Panc1 (cell line): ENCODE measurements at regions not wholly inside any gene's neighbourhood (a gene's known extent, or its start where the extent isn't known, plus 50 kb on each side); places are given as distances from the start of the nearest gene placed in this dataset.
A peak's percentile ranks its signal among the peaks of the same experiment; 100 is the strongest.

ENCODE experiments used
- ATAC-seq: fragments of 200-7000 bp; cut with Tn5 transposase; 2 replicates; pipeline ENCODE4 v1.9.1; 2020; ENCODE audit warnings: mild to moderate bottlenecking, moderate library complexity
- BruUV-seq: library from RNA; stranded (reverse); fragments of 400-500 nt; replicated peaks from 2 replicates; lab custom pipeline; 2021; lab: Mats Ljungman, UMichigan
- CTCF ChIA-PET: fragments of 300-600 bp; sonication (Branson Sonifier 250); formaldehyde crosslinking; loops from one replicate; lab custom pipeline; 2022; ENCODE audit warnings: antibody characterized with exemption; lab: Charles Lee
- POLR2A ChIA-PET: fragments of 300-600 bp; sonication (Branson Sonifier 250); formaldehyde crosslinking; loops from one replicate; lab custom pipeline; 2022; ENCODE audit warnings: antibody characterized with exemption; lab: Charles Lee
- DNase-seq: peaks from one replicate; pipeline ENCODE4 v3.0.0-alpha.2; 2010; ENCODE audit warnings: low read depth, low spot score
- H3K27ac ChIP-seq: 2 replicates; pipeline ENCODE4 v1.5.1; 2011; ENCODE audit warnings: mild to moderate bottlenecking, low read length, inconsistent platforms
- H3K27me3 ChIP-seq: fragments of 200-500 bp; sonication (Bioruptor generic); 2 replicates; pipeline ENCODE4 v1.6.0; 2014; ENCODE audit warnings: low read length, inconsistent platforms; ENCODE audit not compliant: control insufficient read depth, insufficient read depth
- H3K36me3 ChIP-seq: fragments of 200-500 bp; sonication (Bioruptor generic); 2 replicates; pipeline ENCODE4 v1.5.1; 2014; ENCODE audit warnings: inconsistent platforms, mild to moderate bottlenecking, low read length, moderate library complexity; ENCODE audit not compliant: control insufficient read depth, insufficient read depth
- H3K4me1 ChIP-seq: 2 replicates; pipeline ENCODE4 v1.5.1; 2011; ENCODE audit warnings: inconsistent platforms, mild to moderate bottlenecking, low read length, moderate library complexity; ENCODE audit not compliant: control insufficient read depth, insufficient read depth
- H3K4me3 ChIP-seq, 2 experiments: 2 replicates each; pipeline ENCODE4 v1.5.1; 2011 to 2012; ENCODE audit warnings: low read depth in 2 of 2, low read length in 2 of 2, mild to moderate bottlenecking in 2 of 2, inconsistent platforms in 1 of 2, moderate library complexity in 1 of 2
- H3K9me3 ChIP-seq: fragments of 200-500 bp; sonication (Bioruptor generic); 2 replicates; pipeline ENCODE4 v1.5.1; 2014; ENCODE audit warnings: low read depth, mild to moderate bottlenecking, inconsistent platforms, low read length, moderate library complexity; ENCODE audit not compliant: control insufficient read depth, insufficient read depth
- POLR2AphosphoS5 ChIP-seq: IDR thresholded peaks from 2 replicates; pipeline ENCODE4 v1.6.1; 2012; ENCODE audit warnings: mild to moderate bottlenecking, low read depth, low read length, moderate library complexity
- SIN3A ChIP-seq: IDR thresholded peaks from 2 replicates; pipeline ENCODE4 v1.6.1; 2012; ENCODE audit warnings: low read depth, mild to moderate bottlenecking, low read length, moderate library complexity, borderline replicate concordance; ENCODE audit not compliant: insufficient read depth
- TCF7L2 ChIP-seq: IDR thresholded peaks from 2 replicates; pipeline ENCODE4 v1.6.1; 2011; ENCODE audit warnings: mild to moderate bottlenecking, low read depth, low read length, inconsistent platforms
- in situ Hi-C: cut with HindIII; loops from 2 replicates; pipeline ENCODE4 v1.10.0; 2016; ENCODE audit warnings: low sequenced_read_pairs, low pct_unique_long_range_greater_than_20kb
- intact Hi-C: fragments of 100-400 bp; cut with micrococcal nuclease; formaldehyde crosslinking; loops from one replicate; pipeline ENCODE4 v1.10.0; 2022; ENCODE audit not compliant: unreplicated experiment
- TF ChIP-seq, protein P1 (sequence below), 2 experiments: IDR thresholded peaks; 2 replicates each; pipeline ENCODE4 v1.6.1; 2011 to 2012; ENCODE audit warnings: low read depth in 2 of 2, control low read depth in 1 of 2, low read length in 1 of 2, mild to moderate bottlenecking in 1 of 2, moderate library complexity in 1 of 2; ENCODE audit not compliant: insufficient read depth in 1 of 2
- TF ChIP-seq, protein P2 (sequence below): fragments of 450-650 bp; IDR thresholded peaks from 2 replicates; pipeline ENCODE4 v1.5.1; 2017; ENCODE audit warnings: mild to moderate bottlenecking

DNA sequence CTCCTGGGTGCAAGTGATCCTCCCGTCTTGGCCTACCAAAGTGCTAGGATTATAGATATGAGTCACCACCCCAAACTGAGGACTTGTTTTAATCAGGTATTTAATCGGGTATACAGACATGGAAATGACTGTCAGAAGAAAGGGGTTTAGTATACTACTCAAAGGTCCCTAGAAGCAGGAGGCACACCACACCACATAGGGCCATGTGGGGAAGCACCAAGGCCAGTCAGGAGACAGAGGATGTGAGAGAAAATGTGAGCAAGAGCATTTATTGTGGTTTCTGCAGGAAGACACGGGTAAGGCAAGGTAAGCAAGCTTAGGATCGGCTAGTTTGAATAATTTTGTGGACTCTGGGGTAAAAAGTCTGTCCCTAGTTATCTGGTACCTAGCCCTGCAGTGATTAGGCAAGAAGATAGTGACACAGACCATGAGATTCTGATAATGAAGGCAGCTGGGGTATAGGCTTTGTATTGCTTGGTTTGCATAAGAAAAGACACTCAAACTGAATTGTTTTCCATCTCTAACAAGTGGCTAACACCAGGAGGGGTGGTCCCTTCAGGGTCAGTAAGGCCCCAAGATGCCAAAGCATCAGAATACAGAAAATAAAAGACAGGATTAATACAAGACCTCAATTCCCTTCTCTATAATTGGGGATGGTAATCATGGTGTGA, 408.8 kb upstream of the F9 start:
- Histone ChIP-seq H3K27ac (no peak overlapping the region), H3K4me1 (no peaks in the 10 kb centered on the region), H3K27me3 (no peaks in the 10 kb centered on the region), H3K9me3 (no peaks in the 10 kb centered on the region), H3K36me3 (no peaks in the 10 kb centered on the region), H3K4me3 (no peak overlapping the region)
- DNase-seq (no peak), ATAC-seq (no peak)
- in situ Hi-C loops (no loop called here), intact Hi-C loops (no loop called here)
- ChIA-PET CTCF (no interaction called here), POLR2A (no interaction called here)
- TF ChIP-seq, protein P1, sequence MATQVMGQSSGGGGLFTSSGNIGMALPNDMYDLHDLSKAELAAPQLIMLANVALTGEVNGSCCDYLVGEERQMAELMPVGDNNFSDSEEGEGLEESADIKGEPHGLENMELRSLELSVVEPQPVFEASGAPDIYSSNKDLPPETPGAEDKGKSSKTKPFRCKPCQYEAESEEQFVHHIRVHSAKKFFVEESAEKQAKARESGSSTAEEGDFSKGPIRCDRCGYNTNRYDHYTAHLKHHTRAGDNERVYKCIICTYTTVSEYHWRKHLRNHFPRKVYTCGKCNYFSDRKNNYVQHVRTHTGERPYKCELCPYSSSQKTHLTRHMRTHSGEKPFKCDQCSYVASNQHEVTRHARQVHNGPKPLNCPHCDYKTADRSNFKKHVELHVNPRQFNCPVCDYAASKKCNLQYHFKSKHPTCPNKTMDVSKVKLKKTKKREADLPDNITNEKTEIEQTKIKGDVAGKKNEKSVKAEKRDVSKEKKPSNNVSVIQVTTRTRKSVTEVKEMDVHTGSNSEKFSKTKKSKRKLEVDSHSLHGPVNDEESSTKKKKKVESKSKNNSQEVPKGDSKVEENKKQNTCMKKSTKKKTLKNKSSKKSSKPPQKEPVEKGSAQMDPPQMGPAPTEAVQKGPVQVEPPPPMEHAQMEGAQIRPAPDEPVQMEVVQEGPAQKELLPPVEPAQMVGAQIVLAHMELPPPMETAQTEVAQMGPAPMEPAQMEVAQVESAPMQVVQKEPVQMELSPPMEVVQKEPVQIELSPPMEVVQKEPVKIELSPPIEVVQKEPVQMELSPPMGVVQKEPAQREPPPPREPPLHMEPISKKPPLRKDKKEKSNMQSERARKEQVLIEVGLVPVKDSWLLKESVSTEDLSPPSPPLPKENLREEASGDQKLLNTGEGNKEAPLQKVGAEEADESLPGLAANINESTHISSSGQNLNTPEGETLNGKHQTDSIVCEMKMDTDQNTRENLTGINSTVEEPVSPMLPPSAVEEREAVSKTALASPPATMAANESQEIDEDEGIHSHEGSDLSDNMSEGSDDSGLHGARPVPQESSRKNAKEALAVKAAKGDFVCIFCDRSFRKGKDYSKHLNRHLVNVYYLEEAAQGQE (IDR thresholded peaks at IDR 0.05; ENCODE audit: insufficient read depth in 1 of 2, low read depth in 2 of 2, low read length in 1 of 2), result no peak
- no TSS peak for BruUV-seq

DNA sequence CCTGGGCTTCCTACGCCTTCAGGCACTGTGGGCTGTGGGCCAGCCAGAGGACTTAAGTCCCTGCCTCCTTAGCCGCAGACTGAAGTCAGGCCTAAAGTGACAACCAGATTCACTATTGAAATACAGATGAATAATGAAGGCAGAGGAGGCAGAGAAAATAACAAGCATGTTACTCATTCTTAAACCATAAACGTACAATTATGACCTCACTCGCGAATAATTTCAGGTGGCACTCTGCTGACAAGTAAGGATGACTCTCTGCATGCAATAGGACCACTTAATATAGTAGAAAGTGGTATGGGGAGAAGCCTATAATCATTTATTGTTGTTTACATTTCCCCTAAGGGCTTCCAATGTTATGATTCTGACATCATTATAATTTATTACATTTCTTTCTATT, 409.2 kb upstream of the FGF13 start:
- in situ Hi-C loops, result no loop called here
- intact Hi-C loops, result no loop called here
- H3K27ac ChIP-seq, result no peak overlapping the region
- peak; percentile 10 for DNase-seq
- TF ChIP-seq, protein P1 (IDR thresholded peaks at IDR 0.05; ENCODE audit: insufficient read depth in 1 of 2, low read depth in 2 of 2, low read length in 1 of 2), result no peak
- no peak for TF ChIP-seq TCF7L2
- H3K9me3 ChIP-seq, result no peaks in the 10 kb centered on the region
- H3K4me3 ChIP-seq, result no peak overlapping the region
- CTCF ChIA-PET, result no interaction called here
- no peaks in the 10 kb centered on the region for H3K36me3 ChIP-seq
- H3K4me1 ChIP-seq, result no peaks in the 10 kb centered on the region
- no TSS peak for BruUV-seq
- H3K27me3 ChIP-seq, result no peaks in the 10 kb centered on the region
- no peak for ATAC-seq
- POLR2A ChIA-PET, result no interaction called here

DNA sequence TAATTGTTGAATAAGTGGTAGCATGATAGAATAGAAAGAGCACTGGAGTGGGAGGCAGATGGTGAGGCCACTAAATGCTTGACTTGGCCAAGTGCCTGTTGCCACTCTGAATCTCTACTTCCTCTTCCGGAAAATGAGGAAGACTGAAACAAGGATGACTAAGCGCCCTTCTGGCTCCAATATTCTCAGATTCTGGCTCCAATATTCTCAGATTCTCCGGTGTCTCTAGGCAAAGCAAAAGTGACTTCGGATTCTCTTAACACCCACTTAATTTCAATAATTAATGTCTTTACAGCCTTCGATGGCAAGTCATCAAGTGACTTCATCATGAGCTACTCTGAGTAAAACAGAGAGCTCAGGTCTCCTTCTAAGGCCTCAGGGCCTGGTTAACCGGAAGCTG, 402.2 kb upstream of the FGF13 start:
- TF ChIP-seq, protein P1 (IDR thresholded peaks at IDR 0.05; ENCODE audit: insufficient read depth in 1 of 2, low read depth in 2 of 2, low read length in 1 of 2), result no peak
- TF ChIP-seq POLR2AphosphoS5 (no peak), TCF7L2 (no peak), SIN3A (no peak)
- TF ChIP-seq, protein P2, sequence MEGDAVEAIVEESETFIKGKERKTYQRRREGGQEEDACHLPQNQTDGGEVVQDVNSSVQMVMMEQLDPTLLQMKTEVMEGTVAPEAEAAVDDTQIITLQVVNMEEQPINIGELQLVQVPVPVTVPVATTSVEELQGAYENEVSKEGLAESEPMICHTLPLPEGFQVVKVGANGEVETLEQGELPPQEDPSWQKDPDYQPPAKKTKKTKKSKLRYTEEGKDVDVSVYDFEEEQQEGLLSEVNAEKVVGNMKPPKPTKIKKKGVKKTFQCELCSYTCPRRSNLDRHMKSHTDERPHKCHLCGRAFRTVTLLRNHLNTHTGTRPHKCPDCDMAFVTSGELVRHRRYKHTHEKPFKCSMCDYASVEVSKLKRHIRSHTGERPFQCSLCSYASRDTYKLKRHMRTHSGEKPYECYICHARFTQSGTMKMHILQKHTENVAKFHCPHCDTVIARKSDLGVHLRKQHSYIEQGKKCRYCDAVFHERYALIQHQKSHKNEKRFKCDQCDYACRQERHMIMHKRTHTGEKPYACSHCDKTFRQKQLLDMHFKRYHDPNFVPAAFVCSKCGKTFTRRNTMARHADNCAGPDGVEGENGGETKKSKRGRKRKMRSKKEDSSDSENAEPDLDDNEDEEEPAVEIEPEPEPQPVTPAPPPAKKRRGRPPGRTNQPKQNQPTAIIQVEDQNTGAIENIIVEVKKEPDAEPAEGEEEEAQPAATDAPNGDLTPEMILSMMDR, result no peak
- no peak for ATAC-seq
- no peak for DNase-seq
- H3K27ac ChIP-seq, result no peak overlapping the region
- in situ Hi-C loops, result no loop called here
- no peak overlapping the region for H3K4me3 ChIP-seq
- intact Hi-C loops, result no loop called here
- ChIA-PET CTCF (no interaction called here), POLR2A (no interaction called here)
- H3K36me3 ChIP-seq, result no peaks in the 10 kb centered on the region
- BruUV-seq, result no TSS peak
- H3K9me3 ChIP-seq, result no peaks in the 10 kb centered on the region
- no peaks in the 10 kb centered on the region for H3K4me1 ChIP-seq
- no peaks in the 10 kb centered on the region for H3K27me3 ChIP-seq
